ENCODE measurements at regions not wholly inside any gene's neighbourhood (a gene's known extent, or its start where the extent isn't known, plus 50 kb on each side); places are given as distances from the start of the nearest gene placed in this dataset.

DNA sequence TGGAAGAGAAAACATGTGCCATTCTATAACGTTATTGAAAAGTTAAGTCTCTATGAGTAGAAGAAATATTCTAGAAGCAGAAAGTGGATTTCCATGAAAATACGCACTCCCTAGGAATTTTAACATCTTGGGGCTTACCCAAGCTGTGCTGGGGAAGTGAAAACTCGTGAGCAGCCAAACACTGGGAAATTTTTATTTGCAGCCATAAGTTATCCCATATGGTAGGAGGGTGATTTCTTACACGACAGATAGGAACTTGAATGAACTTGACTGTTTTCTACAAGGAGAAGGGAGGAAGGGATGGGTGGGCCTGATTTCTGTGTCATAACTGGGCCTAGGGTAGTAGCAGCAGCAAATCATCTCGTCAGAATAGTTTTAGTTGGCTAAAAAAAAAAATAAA, 272.6 kb downstream of the ETAA1 start:
- Histone ChIP-seq H4K20me1 (ENCODE audit: insufficient read depth, low read length) (no peaks in the 10 kb centered on the region), H2AFZ (ENCODE audit: low read length) (no peak overlapping the region), H3K4me3 (ENCODE audit: low read depth, low read length, poor library complexity, severe bottlenecking) (no peak overlapping the region)

DNA sequence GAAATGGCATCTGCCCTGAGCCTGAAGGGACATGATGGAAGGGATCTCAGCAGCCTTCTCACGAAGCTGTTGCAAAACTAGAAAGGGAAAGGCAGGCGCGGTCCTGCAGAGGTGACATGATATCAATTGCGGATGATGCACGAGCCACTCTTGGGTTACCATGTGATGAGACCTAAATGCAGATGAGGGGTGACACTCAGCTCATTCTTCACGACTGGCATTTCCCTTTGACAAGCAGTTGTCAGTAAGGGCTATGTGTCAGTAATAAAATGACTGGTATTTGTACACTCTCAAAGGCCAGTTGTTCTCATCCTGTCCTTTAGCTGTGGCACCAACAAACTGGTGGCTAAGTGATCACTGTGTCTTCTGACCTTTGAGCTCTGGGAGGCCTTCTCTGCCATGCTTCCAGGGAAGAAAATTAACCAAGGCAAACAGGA, 273.6 kb downstream of the ETAA1 start:
- H3K27me3 ChIP-seq (ENCODE audit: insufficient read depth, low read length) = no peaks in the 10 kb centered on the region
- H3F3A ChIP-seq (ENCODE audit: insufficient read depth, low read length) = no peaks in the 10 kb centered on the region
- no peak overlapping the region for H2AFZ ChIP-seq (ENCODE audit: low read length)
- no peaks in the 10 kb centered on the region for H3K9me2 ChIP-seq (ENCODE audit: low read depth, low read length)
- no peak overlapping the region for H3K27ac ChIP-seq (ENCODE audit: low read depth, low read length, poor library complexity, severe bottlenecking)
- H3K4me2 ChIP-seq (ENCODE audit: low read length) = no peak overlapping the region
- H3K4me1 ChIP-seq (ENCODE audit: insufficient read depth, low read length, severe bottlenecking) = no peaks in the 10 kb centered on the region
- H3K79me2 ChIP-seq (ENCODE audit: insufficient read depth, low read length) = no peaks in the 10 kb centered on the region
- H4K20me1 ChIP-seq (ENCODE audit: insufficient read depth, low read length) = no peaks in the 10 kb centered on the region
- H3K4me3 ChIP-seq (ENCODE audit: low read depth, low read length, poor library complexity, severe bottlenecking) = no peak overlapping the region
- no peaks in the 10 kb centered on the region for H3K36me3 ChIP-seq (ENCODE audit: insufficient read depth, low read length)
- no peak overlapping the region for H3K9ac ChIP-seq (ENCODE audit: low read length)
- TF ChIP-seq, protein P1, sequence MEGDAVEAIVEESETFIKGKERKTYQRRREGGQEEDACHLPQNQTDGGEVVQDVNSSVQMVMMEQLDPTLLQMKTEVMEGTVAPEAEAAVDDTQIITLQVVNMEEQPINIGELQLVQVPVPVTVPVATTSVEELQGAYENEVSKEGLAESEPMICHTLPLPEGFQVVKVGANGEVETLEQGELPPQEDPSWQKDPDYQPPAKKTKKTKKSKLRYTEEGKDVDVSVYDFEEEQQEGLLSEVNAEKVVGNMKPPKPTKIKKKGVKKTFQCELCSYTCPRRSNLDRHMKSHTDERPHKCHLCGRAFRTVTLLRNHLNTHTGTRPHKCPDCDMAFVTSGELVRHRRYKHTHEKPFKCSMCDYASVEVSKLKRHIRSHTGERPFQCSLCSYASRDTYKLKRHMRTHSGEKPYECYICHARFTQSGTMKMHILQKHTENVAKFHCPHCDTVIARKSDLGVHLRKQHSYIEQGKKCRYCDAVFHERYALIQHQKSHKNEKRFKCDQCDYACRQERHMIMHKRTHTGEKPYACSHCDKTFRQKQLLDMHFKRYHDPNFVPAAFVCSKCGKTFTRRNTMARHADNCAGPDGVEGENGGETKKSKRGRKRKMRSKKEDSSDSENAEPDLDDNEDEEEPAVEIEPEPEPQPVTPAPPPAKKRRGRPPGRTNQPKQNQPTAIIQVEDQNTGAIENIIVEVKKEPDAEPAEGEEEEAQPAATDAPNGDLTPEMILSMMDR (IDR thresholded peaks at IDR 0.05; ENCODE audit: low read length) = no peak
- TF ChIP-seq EZH2 (IDR thresholded peaks at IDR 0.05; ENCODE audit: borderline replicate concordance, low read length) = no peak
- H3K9me3 ChIP-seq (ENCODE audit: low read length) = no peaks in the 10 kb centered on the region

More for the DNA sequence above, 272.6 kb downstream of the ETAA1 start:
- no peaks in the 10 kb centered on the region for H3F3A ChIP-seq (ENCODE audit: insufficient read depth, low read length)
- no peaks in the 10 kb centered on the region for H3K4me1 ChIP-seq (ENCODE audit: insufficient read depth, low read length, severe bottlenecking)
- H3K79me2 ChIP-seq (ENCODE audit: insufficient read depth, low read length) = no peaks in the 10 kb centered on the region
- no peak for TF ChIP-seq EZH2 (IDR thresholded peaks at IDR 0.05; ENCODE audit: borderline replicate concordance, low read length)
- TF ChIP-seq, protein P1 (IDR thresholded peaks at IDR 0.05; ENCODE audit: low read length) = no peak
- no peak overlapping the region for H3K27ac ChIP-seq (ENCODE audit: low read depth, low read length, poor library complexity, severe bottlenecking)
- H3K9me3 ChIP-seq (ENCODE audit: low read length) = no peaks in the 10 kb centered on the region
- no peaks in the 10 kb centered on the region for H3K27me3 ChIP-seq (ENCODE audit: insufficient read depth, low read length)
- H3K9ac ChIP-seq (ENCODE audit: low read length) = no peak overlapping the region
- H3K9me2 ChIP-seq (ENCODE audit: low read depth, low read length) = no peaks in the 10 kb centered on the region
- H3K4me2 ChIP-seq (ENCODE audit: low read length) = no peak overlapping the region
- H3K36me3 ChIP-seq (ENCODE audit: insufficient read depth, low read length) = no peaks in the 10 kb centered on the region

DNA sequence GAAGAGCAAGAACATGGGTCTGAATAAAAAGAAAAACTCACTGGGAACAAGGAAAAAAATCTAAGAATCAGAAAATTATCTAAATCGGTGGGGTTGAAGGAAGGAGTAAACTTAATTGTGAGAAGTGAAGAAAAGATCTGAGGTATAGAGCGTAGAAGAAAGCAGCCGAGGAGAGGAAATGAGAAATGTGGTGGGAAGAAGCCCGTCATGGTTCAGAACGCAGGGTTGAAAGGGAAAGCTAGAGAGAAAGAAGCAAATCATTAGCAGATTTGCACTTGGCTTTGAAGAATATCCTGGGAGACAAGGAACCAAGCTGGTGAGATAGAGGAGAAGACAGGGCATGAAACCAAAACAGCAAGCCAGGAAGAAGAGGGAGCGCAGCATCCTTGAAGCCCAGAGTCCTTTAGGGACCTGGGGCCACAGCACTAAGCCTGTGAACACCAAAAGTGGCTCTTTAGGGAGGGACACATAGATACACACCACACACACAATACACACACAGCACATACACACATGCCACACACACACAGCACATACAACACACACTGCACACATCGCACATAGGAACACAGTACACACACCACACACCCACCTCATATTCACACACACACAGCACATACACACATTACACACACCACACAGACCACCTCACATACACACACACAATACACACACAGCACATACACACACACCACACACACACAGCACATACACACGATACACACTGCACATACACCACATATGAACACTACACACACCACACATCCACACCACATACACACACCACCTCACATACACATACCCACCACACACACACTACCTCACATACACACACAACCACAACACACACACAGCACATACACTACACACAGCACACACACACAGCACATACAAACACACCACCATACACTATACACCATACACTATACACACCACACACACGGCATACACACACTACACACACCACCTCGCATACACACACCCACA, 274.6 kb downstream of the ETAA1 start:
- Histone ChIP-seq H3K4me1 (ENCODE audit: insufficient read depth, low read length, severe bottlenecking) (no peaks in the 10 kb centered on the region), H3F3A (ENCODE audit: insufficient read depth, low read length) (no peaks in the 10 kb centered on the region), H4K20me1 (ENCODE audit: insufficient read depth, low read length) (no peaks in the 10 kb centered on the region), H3K9me3 (ENCODE audit: low read length) (no peaks in the 10 kb centered on the region), H3K27me3 (ENCODE audit: insufficient read depth, low read length) (no peaks in the 10 kb centered on the region), H3K9me2 (ENCODE audit: low read depth, low read length) (no peaks in the 10 kb centered on the region), H3K79me2 (ENCODE audit: insufficient read depth, low read length) (no peaks in the 10 kb centered on the region), H3K36me3 (ENCODE audit: insufficient read depth, low read length) (no peaks in the 10 kb centered on the region), H3K4me2 (ENCODE audit: low read length) (no peak overlapping the region), H3K9ac (ENCODE audit: low read length) (no peak overlapping the region), H3K4me3 (ENCODE audit: low read depth, low read length, poor library complexity, severe bottlenecking) (no peak overlapping the region), H3K27ac (ENCODE audit: low read depth, low read length, poor library complexity, severe bottlenecking) (no peak overlapping the region), H2AFZ (ENCODE audit: low read length) (no peak overlapping the region)
- TF ChIP-seq EZH2 (IDR thresholded peaks at IDR 0.05; ENCODE audit: borderline replicate concordance, low read length) = no peak
- TF ChIP-seq, protein P1 (IDR thresholded peaks at IDR 0.05; ENCODE audit: low read length) = no peak

Data from OCI-LY1 (cell line).